ENCODE measurements at regions not wholly inside any gene's neighbourhood (a gene's known extent, or its start where the extent isn't known, plus 50 kb on each side); places are given as distances from the start of the nearest gene placed in this dataset.

GRCh38 chr5:109584986-109585599 lies 104.6 kb upstream of the MAN2A1 start:
- TF ChIP-seq, protein P1, sequence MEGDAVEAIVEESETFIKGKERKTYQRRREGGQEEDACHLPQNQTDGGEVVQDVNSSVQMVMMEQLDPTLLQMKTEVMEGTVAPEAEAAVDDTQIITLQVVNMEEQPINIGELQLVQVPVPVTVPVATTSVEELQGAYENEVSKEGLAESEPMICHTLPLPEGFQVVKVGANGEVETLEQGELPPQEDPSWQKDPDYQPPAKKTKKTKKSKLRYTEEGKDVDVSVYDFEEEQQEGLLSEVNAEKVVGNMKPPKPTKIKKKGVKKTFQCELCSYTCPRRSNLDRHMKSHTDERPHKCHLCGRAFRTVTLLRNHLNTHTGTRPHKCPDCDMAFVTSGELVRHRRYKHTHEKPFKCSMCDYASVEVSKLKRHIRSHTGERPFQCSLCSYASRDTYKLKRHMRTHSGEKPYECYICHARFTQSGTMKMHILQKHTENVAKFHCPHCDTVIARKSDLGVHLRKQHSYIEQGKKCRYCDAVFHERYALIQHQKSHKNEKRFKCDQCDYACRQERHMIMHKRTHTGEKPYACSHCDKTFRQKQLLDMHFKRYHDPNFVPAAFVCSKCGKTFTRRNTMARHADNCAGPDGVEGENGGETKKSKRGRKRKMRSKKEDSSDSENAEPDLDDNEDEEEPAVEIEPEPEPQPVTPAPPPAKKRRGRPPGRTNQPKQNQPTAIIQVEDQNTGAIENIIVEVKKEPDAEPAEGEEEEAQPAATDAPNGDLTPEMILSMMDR (IDR thresholded peaks at IDR 0.05 in 4 of 5, conservative IDR thresholded peaks at IDR 0.05 in 1 of 5) = no peak
- no peak for TF ChIP-seq POLR2A (IDR thresholded peaks at IDR 0.05)
